KMS-11 (cell line): ENCODE measurements at regions not wholly inside any gene's neighbourhood (a gene's known extent, or its start where the extent isn't known, plus 50 kb on each side); places are given as distances from the start of the nearest gene placed in this dataset.

Experiments used
- H2AFZ ChIP-seq: fragments of 200-600 bp; sonication (generic); 2 replicates; pipeline ENCODE4 v1.6.1; 2016; ENCODE audit warnings: antibody characterized with exemption, mixed run types, low read depth
- H3K27ac ChIP-seq: fragments of 200-600 bp; sonication (generic); 2 replicates; pipeline ENCODE4 v1.6.1; 2016; ENCODE audit warnings: mild to moderate bottlenecking, mixed run types
- H3K27me3 ChIP-seq: fragments of 200-600 bp; sonication (generic); 2 replicates; pipeline ENCODE4 v1.6.1; 2017; ENCODE audit warnings: mild to moderate bottlenecking, low read depth, mixed run types, moderate library complexity; ENCODE audit not compliant: insufficient read depth
- H3K36me3 ChIP-seq: fragments of 200-600 bp; sonication (generic); 2 replicates; pipeline ENCODE4 v1.6.1; 2017; ENCODE audit warnings: mild to moderate bottlenecking, mixed run types; ENCODE audit not compliant: insufficient read depth
- H3K4me1 ChIP-seq: fragments of 200-600 bp; sonication (generic); 2 replicates; pipeline ENCODE4 v1.6.1; 2016; ENCODE audit warnings: mild to moderate bottlenecking, low read depth, mixed run types; ENCODE audit not compliant: poor library complexity, severe bottlenecking
- H3K4me2 ChIP-seq: fragments of 200-600 bp; sonication (generic); 2 replicates; pipeline ENCODE4 v1.7.0; 2016; ENCODE audit warnings: mild to moderate bottlenecking, mixed run types
- H3K4me3 ChIP-seq: fragments of 200-600 bp; sonication (generic); IDR thresholded peaks from 2 replicates; pipeline ENCODE4 v1.6.1; 2017; ENCODE audit warnings: low read depth, low read length, mixed read lengths; ENCODE audit not compliant: insufficient read depth
- H3K79me2 ChIP-seq: fragments of 200-600 bp; sonication (generic); 2 replicates; pipeline ENCODE4 v1.6.1; 2016; ENCODE audit warnings: low read depth, mixed run types; ENCODE audit not compliant: insufficient read depth
- H3K9ac ChIP-seq: fragments of 200-600 bp; sonication (generic); 2 replicates; pipeline ENCODE4 v1.6.1; 2016; ENCODE audit warnings: mild to moderate bottlenecking, mixed run types
- H4K20me1 ChIP-seq: fragments of 200-600 bp; sonication (generic); 2 replicates; pipeline ENCODE4 v1.6.1; 2016; ENCODE audit warnings: mild to moderate bottlenecking, mixed run types; ENCODE audit not compliant: insufficient read depth
- CTCF ChIP-seq: fragments of 200-600 bp; sonication (generic); conservative IDR thresholded peaks from 2 replicates; pipeline ENCODE4 v1.6.1; 2017; ENCODE audit warnings: low read depth, mild to moderate bottlenecking, antibody characterized with exemption, low read length, moderate library complexity, mixed read lengths

- H3K36me3 ChIP-seq: no peaks in the 10 kb centered on the region
- H3K4me2 ChIP-seq: peak overlapping the region; percentile 70
- H3K4me3 ChIP-seq: no peak overlapping the region
- H3K79me2 ChIP-seq: no peaks in the 10 kb centered on the region
- no peak overlapping the region; the same call in 1 of the 2 replicates for H3K9ac ChIP-seq
- H3K27me3 ChIP-seq: no peaks in the 10 kb centered on the region
- TF ChIP-seq CTCF: no peak
- peaks cover 58% of the 10 kb centered on the region for H3K4me1 ChIP-seq
- H3K27ac ChIP-seq: peak overlapping the region; percentile 33; the same call in 1 of the 2 replicates
- H2AFZ ChIP-seq: peak overlapping the region; percentile 15; the same call in 1 of the 2 replicates
- no peaks in the 10 kb centered on the region for H4K20me1 ChIP-seq
These were observed 156.4 kb upstream of the ITGA4 start for GRCh38 chr2:181300600-181301291.

GRCh38 chr2:181304011-181304844 is 153.0 kb upstream of the ITGA4 start:
- H3K36me3 ChIP-seq: no peaks in the 10 kb centered on the region
- peak overlapping the region; percentile 94 for H3K4me2 ChIP-seq
- H3K4me1 ChIP-seq: peaks cover 93% of the 10 kb centered on the region
- H3K4me3 ChIP-seq: no peak overlapping the region
- peak overlapping the region; percentile 65; the same call in 1 of the 2 replicates for H3K9ac ChIP-seq
- no peaks in the 10 kb centered on the region for H3K79me2 ChIP-seq
- peak overlapping the region; percentile 45 for H2AFZ ChIP-seq
- TF ChIP-seq CTCF: no peak
- peak overlapping the region; percentile 95 for H3K27ac ChIP-seq
- no peaks in the 10 kb centered on the region for H3K27me3 ChIP-seq
- H4K20me1 ChIP-seq: no peaks in the 10 kb centered on the region

- Histone ChIP-seq H3K27me3 (no peaks in the 10 kb centered on the region), H3K27ac (peak overlapping the region; percentile 95), H3K36me3 (no peaks in the 10 kb centered on the region), H3K79me2 (no peaks in the 10 kb centered on the region), H3K4me1 (peaks cover 98% of the 10 kb centered on the region), H2AFZ (no peak overlapping the region; the same call in 1 of the 2 replicates), H3K4me3 (no peak overlapping the region), H3K9ac (peak overlapping the region; percentile 65), H3K4me2 (peak overlapping the region; percentile 94), H4K20me1 (no peaks in the 10 kb centered on the region)
- TF ChIP-seq CTCF: no peak
These were observed 151.7 kb upstream of the ITGA4 start for GRCh38 chr2:181305301-181306123.

- H3K9ac ChIP-seq: peak overlapping the region; percentile 65
- peak overlapping the region; percentile 94 for H3K4me2 ChIP-seq
- TF ChIP-seq CTCF: no peak
- H3K36me3 ChIP-seq: no peaks in the 10 kb centered on the region
- H2AFZ ChIP-seq: peak overlapping the region; percentile 53
- H3K4me3 ChIP-seq: peak overlapping the region; percentile 15
- H3K79me2 ChIP-seq: no peaks in the 10 kb centered on the region
- H3K4me1 ChIP-seq: peaks cover 99% of the 10 kb centered on the region
- H3K27me3 ChIP-seq: no peaks in the 10 kb centered on the region
- H4K20me1 ChIP-seq: no peaks in the 10 kb centered on the region
- peak overlapping the region; percentile 95 for H3K27ac ChIP-seq
These were observed 150.4 kb upstream of the ITGA4 start for GRCh38 chr2:181306785-181307184.
